T-helper 17 cell (primary cell): ENCODE measurements at regions not wholly inside any gene's neighbourhood (a gene's known extent, or its start where the extent isn't known, plus 50 kb on each side); places are given as distances from the start of the nearest gene placed in this dataset.
"Not testable (repeated sequence)": the region's sequence is repeated elsewhere in the genome, so short reads cannot be mapped to it uniquely, and the experiment has no call there.

Experiments
- ATAC-seq: fragments of 150-1000 bp; cut with Tn5 transposase; 2 replicates; pipeline ENCODE4 v1.10.0; 2021; ENCODE audit warnings: mild to moderate bottlenecking, moderate library complexity
- DNase-seq, 3 donors: peaks; one replicate each; pipeline versions ENCODE4 v3.0.0 to v3.0.0-alpha.2; 2020 to 2021
- H3K9me3 ChIP-seq: one replicate; pipeline ENCODE4 v1.7.0; 2013; ENCODE audit warnings: low read length, mild to moderate bottlenecking; ENCODE audit not compliant: control insufficient read depth, poor library complexity, severe bottlenecking
- H3K27ac Mint-ChIP-seq: one replicate; pipeline ENCODE4 v1.8.0; 2022; ENCODE audit warnings: mild to moderate bottlenecking, moderate library complexity, mixed read lengths
- H3K27me3 Mint-ChIP-seq: one replicate; pipeline ENCODE4 v1.8.0; 2022; ENCODE audit warnings: mixed read lengths
- H3K36me3 Mint-ChIP-seq: one replicate; pipeline ENCODE4 v1.8.0; 2022; ENCODE audit warnings: low read depth, mixed read lengths
- H3K4me1 Mint-ChIP-seq: one replicate; pipeline ENCODE4 v1.8.0; 2022; ENCODE audit warnings: mild to moderate bottlenecking, mixed read lengths
- H3K4me3 Mint-ChIP-seq: one replicate; pipeline ENCODE4 v1.8.0; 2022; ENCODE audit warnings: mild to moderate bottlenecking, moderate library complexity, mixed read lengths

DNA sequence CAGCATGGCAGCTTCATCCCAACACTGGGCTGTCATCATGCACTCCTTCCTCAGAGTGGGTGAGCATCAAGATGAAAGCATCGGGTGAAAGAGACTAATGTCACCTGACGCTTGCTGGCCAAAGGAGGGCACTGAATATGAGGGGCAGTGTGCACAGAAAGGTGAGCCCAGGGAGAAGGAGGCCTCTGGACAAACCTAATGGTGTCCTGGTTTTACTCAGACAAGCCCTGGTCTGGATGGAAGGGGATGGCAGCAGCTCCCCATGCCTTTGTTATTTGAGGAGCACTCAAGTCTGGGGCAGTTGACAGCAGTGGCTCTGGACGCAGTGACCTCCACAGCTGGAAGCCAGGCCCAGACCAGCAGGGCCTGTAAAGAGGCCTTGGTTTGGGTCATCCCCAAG, 209.7 kb downstream of the SMAD2 start:
- no peak overlapping the region for H3K4me3 Mint-ChIP-seq
- no peaks in the 10 kb centered on the region for H3K9me3 ChIP-seq
- H3K36me3 Mint-ChIP-seq, result no peaks in the 10 kb centered on the region
- H3K27me3 Mint-ChIP-seq, result peaks cover 37% of the 10 kb centered on the region
- H3K27ac Mint-ChIP-seq, result no peak overlapping the region
- DNase-seq (no peak), ATAC-seq (no peak)
- peaks cover 2% of the 10 kb centered on the region for H3K4me1 Mint-ChIP-seq

DNA sequence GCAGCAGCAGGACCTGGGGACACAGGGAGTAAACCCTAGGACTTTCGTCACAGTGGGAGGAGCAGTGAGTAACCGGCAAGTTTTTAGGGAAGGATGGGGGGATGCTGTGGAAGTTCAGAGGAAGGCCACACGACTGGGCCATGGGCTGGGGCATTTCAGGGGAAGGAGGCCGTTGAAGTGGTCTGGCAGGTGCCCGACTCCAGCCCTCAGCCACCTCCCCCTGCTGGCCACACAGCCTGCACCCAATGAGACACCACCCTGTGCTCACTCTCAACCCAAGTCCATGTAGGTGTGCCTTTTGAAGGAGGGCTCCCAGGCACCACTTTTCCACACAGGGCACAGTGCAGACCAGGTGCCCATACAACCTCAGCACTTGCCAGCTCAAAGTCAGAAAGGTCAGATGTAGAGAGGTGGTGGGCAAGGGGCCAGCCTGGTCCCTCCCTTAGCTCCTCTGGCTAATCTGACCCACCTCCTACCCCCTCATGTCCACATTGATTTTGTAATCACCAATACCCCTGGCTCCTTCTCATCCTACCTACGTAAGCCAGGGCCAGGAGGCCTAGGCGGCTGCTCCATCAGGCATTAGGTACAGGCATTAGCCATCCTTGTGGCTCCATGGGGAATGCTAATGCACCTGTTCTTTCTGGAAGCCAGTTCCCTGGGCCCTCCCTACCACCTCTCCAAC, 211.2 kb downstream of the SMAD2 start:
- no peak for DNase-seq
- no peaks in the 10 kb centered on the region for H3K9me3 ChIP-seq
- H3K4me3 Mint-ChIP-seq, result no peak overlapping the region
- peaks cover 26% of the 10 kb centered on the region for H3K27me3 Mint-ChIP-seq
- no peak overlapping the region for H3K27ac Mint-ChIP-seq
- H3K36me3 Mint-ChIP-seq, result no peaks in the 10 kb centered on the region
- H3K4me1 Mint-ChIP-seq, result peaks cover 2% of the 10 kb centered on the region
- no peak for ATAC-seq

- DNase-seq (no peak), ATAC-seq (no peak)
- H3K27me3 Mint-ChIP-seq, result peaks cover 20% of the 10 kb centered on the region
- no peaks in the 10 kb centered on the region for H3K36me3 Mint-ChIP-seq
- H3K4me3 Mint-ChIP-seq, result no peak overlapping the region
- H3K27ac Mint-ChIP-seq, result no peak overlapping the region
- H3K4me1 Mint-ChIP-seq, result peaks cover 2% of the 10 kb centered on the region
- H3K9me3 ChIP-seq, result no peaks in the 10 kb centered on the region
Observed at GRCh38 chr18:47718646-47719045, 211.8 kb downstream of the SMAD2 start.

GRCh38 chr18:47717257-47717656, 213.2 kb downstream of the SMAD2 start:
- no peak for DNase-seq
- H3K36me3 Mint-ChIP-seq, result no peaks in the 10 kb centered on the region
- peaks cover 19% of the 10 kb centered on the region for H3K27me3 Mint-ChIP-seq
- no peak overlapping the region for H3K4me3 Mint-ChIP-seq
- no peak for ATAC-seq
- no peak overlapping the region for H3K27ac Mint-ChIP-seq
- H3K4me1 Mint-ChIP-seq, result peaks cover 2% of the 10 kb centered on the region
- H3K9me3 ChIP-seq, result no peaks in the 10 kb centered on the region

DNA sequence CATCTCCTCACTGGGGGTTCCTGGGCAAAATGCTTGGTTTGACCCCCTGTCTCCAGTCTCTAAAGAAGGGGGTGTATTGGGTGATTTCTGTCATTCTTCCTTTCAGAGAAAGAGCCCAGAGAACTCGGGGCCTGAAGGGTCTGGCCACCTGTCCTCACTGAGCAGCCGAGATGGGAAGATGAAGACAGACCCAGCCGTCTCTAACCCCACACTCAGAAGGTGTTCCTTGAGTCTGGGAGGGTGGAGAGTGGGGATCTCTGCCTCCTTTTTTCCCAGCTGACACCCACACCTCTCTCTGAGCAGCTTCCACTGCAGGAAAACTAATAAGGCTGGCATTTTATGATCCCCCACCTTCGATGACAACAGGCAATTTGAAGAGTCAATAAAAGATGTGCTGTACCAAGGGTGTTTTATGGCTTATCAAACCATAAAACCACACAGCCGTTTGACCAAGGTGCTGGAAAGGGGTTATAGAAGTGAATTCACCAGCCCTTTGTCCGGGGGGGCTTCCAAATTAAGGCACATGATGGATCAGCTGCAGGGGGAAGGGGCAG, 213.8 kb downstream of the SMAD2 start:
- H3K4me1 Mint-ChIP-seq, result peaks cover 2% of the 10 kb centered on the region
- DNase-seq (no peak), ATAC-seq (no peak)
- peaks cover 23% of the 10 kb centered on the region for H3K27me3 Mint-ChIP-seq
- H3K36me3 Mint-ChIP-seq, result no peaks in the 10 kb centered on the region
- no peak overlapping the region for H3K27ac Mint-ChIP-seq
- H3K9me3 ChIP-seq, result no peaks in the 10 kb centered on the region
- no peak overlapping the region for H3K4me3 Mint-ChIP-seq

DNA sequence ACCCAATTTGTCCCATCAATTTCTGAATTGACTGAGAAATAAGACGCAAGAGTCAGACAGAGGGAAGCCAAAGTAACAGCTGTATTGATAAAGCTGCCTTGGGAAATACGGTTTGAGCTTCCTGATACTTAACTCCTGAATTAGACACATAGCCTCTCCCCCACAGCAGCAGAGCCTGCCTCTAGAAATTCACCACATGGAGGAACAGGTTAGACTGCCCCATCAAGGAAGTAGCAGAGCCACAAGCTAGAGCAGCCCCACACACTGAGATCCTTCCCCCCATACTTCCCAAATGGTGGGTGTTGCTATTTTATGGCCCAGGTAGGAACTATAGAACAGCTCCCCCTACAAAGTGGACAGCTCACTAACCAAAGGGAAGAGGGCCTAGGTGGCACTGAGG, 220.0 kb downstream of the SMAD2 start:
- Mint-ChIP-seq H3K4me3 (no peak overlapping the region), H3K4me1 (peaks cover 4% of the 10 kb centered on the region), H3K27me3 (peaks cover 14% of the 10 kb centered on the region), H3K27ac (no peak overlapping the region), H3K36me3 (no peaks in the 10 kb centered on the region)
- ATAC-seq (no peak), DNase-seq (no peak)
- H3K9me3 ChIP-seq, result no peaks in the 10 kb centered on the region

DNA sequence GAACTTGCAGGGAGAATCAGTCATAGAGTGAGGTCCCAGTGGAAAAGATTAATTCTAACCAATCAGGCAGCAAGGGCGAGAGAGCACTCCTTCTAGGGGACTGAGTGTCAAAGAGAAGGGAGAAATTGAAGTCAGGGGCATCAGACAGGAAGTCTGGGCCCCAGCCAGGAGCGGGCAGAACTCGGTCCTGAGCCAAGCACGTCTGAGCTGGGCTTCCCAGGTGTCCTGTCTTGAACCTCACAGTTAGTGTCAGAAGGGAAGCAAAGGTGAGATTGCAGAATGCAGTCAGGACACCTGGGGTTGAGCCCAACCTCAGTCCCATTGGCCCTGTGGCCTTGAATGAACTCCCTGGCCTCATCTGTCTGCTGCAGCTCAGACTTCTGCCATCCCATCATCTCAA, 220.9 kb downstream of the SMAD2 start:
- no peaks in the 10 kb centered on the region for H3K9me3 ChIP-seq
- Mint-ChIP-seq H3K27ac (no peak overlapping the region), H3K4me1 (peaks cover 4% of the 10 kb centered on the region), H3K4me3 (no peak overlapping the region), H3K27me3 (peaks cover 16% of the 10 kb centered on the region), H3K36me3 (no peaks in the 10 kb centered on the region)
- no peak for ATAC-seq
- no peak for DNase-seq

DNA sequence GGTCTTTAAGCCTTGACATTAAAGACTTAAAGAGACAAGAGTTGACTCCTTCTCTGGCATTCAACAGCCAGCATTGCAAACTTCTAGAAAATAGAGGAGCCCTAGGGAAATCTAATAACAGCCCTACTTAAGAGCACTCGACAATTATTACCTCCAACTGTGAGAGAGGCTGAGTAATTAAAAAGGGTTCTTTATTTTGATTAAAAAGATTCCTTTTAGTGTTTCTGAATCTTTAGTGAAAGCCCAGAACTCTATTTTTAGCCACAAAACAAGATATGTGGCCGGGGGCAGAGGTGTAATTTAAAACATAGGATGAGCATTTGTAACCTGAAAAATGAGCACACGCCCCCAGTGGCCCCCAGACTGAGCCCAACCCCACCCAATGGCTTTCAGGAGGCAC, 222.3 kb downstream of the SMAD2 start:
- Mint-ChIP-seq H3K27ac (no peak overlapping the region), H3K4me1 (peaks cover 4% of the 10 kb centered on the region)
- DNase-seq, result no peak

GRCh38 chr18:47701134-47701533, 229.3 kb downstream of the SMAD2 start:
- Mint-ChIP-seq H3K36me3 (peaks cover 4% of the 10 kb centered on the region), H3K4me3 (no peak overlapping the region), H3K4me1 (no peaks in the 10 kb centered on the region), H3K27ac (no peak overlapping the region), H3K27me3 (peaks cover 43% of the 10 kb centered on the region)
- DNase-seq (no peak), ATAC-seq (no peak)
- H3K9me3 ChIP-seq, result no peaks in the 10 kb centered on the region

More for the DNA sequence above, 222.3 kb downstream of the SMAD2 start:
- Mint-ChIP-seq H3K36me3 (no peaks in the 10 kb centered on the region), H3K27me3 (peaks cover 25% of the 10 kb centered on the region), H3K4me3 (no peak overlapping the region)
- ATAC-seq, result no peak
- no peaks in the 10 kb centered on the region for H3K9me3 ChIP-seq

GRCh38 chr18:47696870-47697269, 233.6 kb downstream of the SMAD2 start:
- DNase-seq (no peak), ATAC-seq (no peak)
- H3K36me3 Mint-ChIP-seq, result peaks cover 4% of the 10 kb centered on the region
- H3K27ac Mint-ChIP-seq, result no peak overlapping the region
- no peak overlapping the region for H3K4me3 Mint-ChIP-seq
- peaks cover 54% of the 10 kb centered on the region for H3K27me3 Mint-ChIP-seq
- H3K9me3 ChIP-seq, result no peaks in the 10 kb centered on the region
- no peaks in the 10 kb centered on the region for H3K4me1 Mint-ChIP-seq

DNA sequence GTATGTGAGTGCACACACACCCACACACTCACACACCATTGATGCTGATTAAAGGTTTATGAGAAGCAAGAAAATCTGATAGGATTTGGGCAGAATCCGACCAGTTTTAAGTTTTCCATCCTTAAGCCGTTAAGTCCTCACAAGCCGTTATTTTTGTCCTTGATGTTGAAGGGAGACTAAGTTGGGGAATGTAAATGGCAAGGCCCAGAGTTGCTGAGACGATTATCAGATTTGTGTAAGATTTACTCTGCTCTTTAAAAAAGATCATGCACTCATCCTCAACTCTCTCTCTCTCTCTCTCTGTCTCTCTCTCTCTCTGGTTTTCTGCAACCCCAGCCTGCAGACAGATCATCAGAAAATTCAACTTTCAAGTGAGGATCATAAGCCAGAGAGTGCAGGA, 238.8 kb downstream of the SMAD2 start:
- Mint-ChIP-seq H3K4me1 (no peaks in the 10 kb centered on the region), H3K27me3 (peaks cover 61% of the 10 kb centered on the region), H3K4me3 (no peak overlapping the region), H3K27ac (no peak overlapping the region), H3K36me3 (no peaks in the 10 kb centered on the region)
- no peaks in the 10 kb centered on the region for H3K9me3 ChIP-seq
- DNase-seq (no peak), ATAC-seq (no peak)

DNA sequence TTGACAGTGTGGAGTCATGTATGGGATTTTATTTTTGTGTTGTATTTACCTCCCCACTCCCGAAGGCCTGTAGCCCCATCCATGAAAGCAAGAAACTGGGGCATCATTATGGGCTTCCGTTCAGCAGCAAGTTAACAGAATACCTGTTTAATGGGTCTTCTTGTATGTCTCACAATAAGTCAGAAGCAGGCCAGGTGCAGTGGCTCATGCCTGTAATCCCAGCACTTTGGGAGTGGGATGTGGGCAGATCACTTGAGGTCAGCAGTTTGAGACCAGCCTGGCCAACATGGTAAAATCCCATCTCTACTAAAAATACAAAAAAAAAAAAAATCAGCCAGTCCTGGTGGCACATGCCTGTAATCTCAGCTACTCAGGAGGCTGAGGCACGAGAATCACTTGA, 239.7 kb downstream of the SMAD2 start:
- not testable (repeated sequence) for H3K9me3 ChIP-seq, H3K4me3 Mint-ChIP-seq, ATAC-seq, DNase-seq, H3K27ac Mint-ChIP-seq, H3K36me3 Mint-ChIP-seq, H3K4me1 Mint-ChIP-seq
- peaks cover 53% of the 10 kb centered on the region for H3K27me3 Mint-ChIP-seq

DNA sequence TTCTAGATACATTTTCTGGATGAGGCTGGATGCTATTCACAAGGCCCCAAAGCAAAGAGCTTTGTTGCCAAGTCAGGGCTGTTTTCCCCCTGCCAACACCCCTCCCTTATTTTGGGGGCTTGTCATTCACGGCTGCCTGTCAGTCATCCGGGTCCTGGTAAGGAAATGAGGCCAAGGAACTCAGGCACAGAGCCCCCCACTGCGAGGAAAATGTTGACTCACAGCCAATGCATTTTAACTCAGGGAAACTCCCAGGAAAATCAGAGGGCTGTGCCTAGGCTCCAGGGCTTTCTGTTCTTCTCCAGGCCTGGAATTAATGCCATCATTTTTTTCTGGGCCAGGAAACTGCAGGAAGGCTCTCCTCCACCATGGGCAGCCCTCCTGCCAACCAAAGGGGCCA, 241.1 kb downstream of the SMAD2 start:
- no peak for ATAC-seq

DNA sequence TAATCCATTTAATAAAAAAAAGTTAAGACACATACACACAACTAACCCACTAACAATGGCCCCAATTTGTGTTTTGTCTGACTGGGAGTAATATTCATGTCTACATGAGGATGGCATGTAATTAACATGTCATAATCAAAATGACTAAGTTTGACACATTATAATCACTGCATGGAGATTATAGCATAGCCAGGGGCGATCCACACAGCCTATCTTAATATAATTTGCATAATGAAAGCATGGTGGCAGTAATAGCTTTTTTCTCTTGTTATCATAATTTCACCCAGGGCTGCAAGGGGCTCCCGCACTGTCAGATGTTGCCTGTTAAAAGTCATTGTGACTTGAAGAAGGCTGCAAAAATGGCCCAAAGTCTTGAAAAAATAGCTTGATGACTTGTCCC, 243.7 kb downstream of the SMAD2 start:
- H3K9me3 ChIP-seq, result no peaks in the 10 kb centered on the region
- no peaks in the 10 kb centered on the region for H3K36me3 Mint-ChIP-seq
- H3K27ac Mint-ChIP-seq, result no peak overlapping the region
- no peak for DNase-seq
- peaks cover 43% of the 10 kb centered on the region for H3K27me3 Mint-ChIP-seq
- H3K4me3 Mint-ChIP-seq, result no peak overlapping the region
- H3K4me1 Mint-ChIP-seq, result no peaks in the 10 kb centered on the region
- ATAC-seq, result no peak

More for the DNA sequence above, 241.1 kb downstream of the SMAD2 start:
- H3K36me3 Mint-ChIP-seq, result no peaks in the 10 kb centered on the region
- H3K4me3 Mint-ChIP-seq, result no peak overlapping the region
- peaks cover 52% of the 10 kb centered on the region for H3K27me3 Mint-ChIP-seq
- DNase-seq, result no peak
- H3K4me1 Mint-ChIP-seq, result no peaks in the 10 kb centered on the region
- no peak overlapping the region for H3K27ac Mint-ChIP-seq
- H3K9me3 ChIP-seq, result no peaks in the 10 kb centered on the region
